NOMO-1 treated with dmso at 0.1 percent for 144 hours (cell line): ENCODE measurements at regions not wholly inside any gene's neighbourhood (a gene's known extent, or its start where the extent isn't known, plus 50 kb on each side); places are given as distances from the start of the nearest gene placed in this dataset.
"Not testable (repeated sequence)": the region's sequence is repeated elsewhere in the genome, so short reads cannot be mapped to it uniquely, and the experiment has no call there.

Experiments
- DNase-seq: peaks from one replicate; lab custom pipeline; 2025; ENCODE audit not compliant: unreplicated experiment; lab: John Stamatoyannopoulos, UW

- no peak for DNase-seq
These were observed 334.8 kb downstream of the FGFR2 start for GRCh38 chr10:121263431-121263783.

- DNase-seq, result no peak
These were observed 332.7 kb downstream of the FGFR2 start for GRCh38 chr10:121265360-121266123.

- no peak for DNase-seq
These were observed 331.9 kb downstream of the FGFR2 start for GRCh38 chr10:121266370-121266769.

GRCh38 chr10:121267236-121268003 lies 330.8 kb downstream of the FGFR2 start:
- no peak for DNase-seq

- no peak for DNase-seq
These were observed 329.9 kb downstream of the FGFR2 start for GRCh38 chr10:121268363-121268762.

GRCh38 chr10:121268863-121269432 lies 329.3 kb downstream of the FGFR2 start:
- DNase-seq, result no peak

- no peak for DNase-seq
These were observed 327.3 kb downstream of the FGFR2 start for GRCh38 chr10:121270906-121271305.

- DNase-seq, result no peak
These were observed 322.2 kb downstream of the FGFR2 start for GRCh38 chr10:121276046-121276445.

GRCh38 chr10:121276822-121277221 lies 321.4 kb downstream of the FGFR2 start:
- no peak for DNase-seq

GRCh38 chr10:121278386-121278785 lies 319.9 kb downstream of the FGFR2 start:
- not testable (repeated sequence) for DNase-seq

GRCh38 chr10:121281576-121281975 lies 316.7 kb downstream of the FGFR2 start:
- no peak for DNase-seq

GRCh38 chr10:121282264-121282663 lies 316.0 kb downstream of the FGFR2 start:
- no peak for DNase-seq

GRCh38 chr10:121282797-121283515 lies 315.3 kb downstream of the FGFR2 start:
- DNase-seq, result no peak

- no peak for DNase-seq
These were observed 313.3 kb downstream of the FGFR2 start for GRCh38 chr10:121284936-121285335.

GRCh38 chr10:121285406-121286196 lies 312.6 kb downstream of the FGFR2 start:
- no peak for DNase-seq

GRCh38 chr10:121288011-121288410 lies 310.2 kb downstream of the FGFR2 start:
- no peak for DNase-seq

GRCh38 chr10:121288864-121289661 lies 309.2 kb downstream of the FGFR2 start:
- no peak for DNase-seq

GRCh38 chr10:121289800-121290199 lies 308.4 kb downstream of the FGFR2 start:
- no peak for DNase-seq

GRCh38 chr10:121290674-121291073 lies 307.6 kb downstream of the FGFR2 start:
- DNase-seq, result no peak

- DNase-seq, result no peak
These were observed 306.9 kb downstream of the FGFR2 start for GRCh38 chr10:121291376-121291775.
